Endothelial cell (in vitro differentiated cells): ENCODE measurements at regions not wholly inside any gene's neighbourhood (a gene's known extent, or its start where the extent isn't known, plus 50 kb on each side); places are given as distances from the start of the nearest gene placed in this dataset.

Experiments
- DNase-seq: peaks from one replicate; pipeline ENCODE4 v3.0.0; 2021; ENCODE audit warnings: low spot score
- H3K27ac Mint-ChIP-seq: one replicate; pipeline ENCODE4 v1.8.0; 2021; ENCODE audit warnings: mixed read lengths, inconsistent platforms; ENCODE audit not compliant: unreplicated experiment
- H3K27me3 Mint-ChIP-seq: one replicate; pipeline ENCODE4 v1.8.0; 2021; ENCODE audit warnings: mild to moderate bottlenecking, moderate library complexity, mixed read lengths, inconsistent platforms; ENCODE audit not compliant: unreplicated experiment
- H3K36me3 Mint-ChIP-seq: one replicate; pipeline ENCODE4 v1.8.0; 2021; ENCODE audit warnings: mild to moderate bottlenecking, low read depth, mixed read lengths, inconsistent platforms; ENCODE audit not compliant: unreplicated experiment
- H3K4me1 Mint-ChIP-seq: one replicate; pipeline ENCODE4 v1.8.0; 2021; ENCODE audit warnings: mild to moderate bottlenecking, mixed read lengths, inconsistent platforms; ENCODE audit not compliant: unreplicated experiment
- H3K4me3 Mint-ChIP-seq: one replicate; pipeline ENCODE4 v1.8.0; 2021; ENCODE audit warnings: mild to moderate bottlenecking, mixed read lengths, inconsistent platforms; ENCODE audit not compliant: unreplicated experiment
- H3K9me3 Mint-ChIP-seq: one replicate; pipeline ENCODE4 v1.8.0; 2021; ENCODE audit warnings: mixed read lengths, inconsistent platforms; ENCODE audit not compliant: unreplicated experiment
- CTCF ChIP-seq: fragments of 200-600 bp; sonication (generic); IDR thresholded peaks from one replicate; pipeline ENCODE4 v1.5.0; 2021; ENCODE audit warnings: antibody characterized with exemption; ENCODE audit not compliant: unreplicated experiment

DNA sequence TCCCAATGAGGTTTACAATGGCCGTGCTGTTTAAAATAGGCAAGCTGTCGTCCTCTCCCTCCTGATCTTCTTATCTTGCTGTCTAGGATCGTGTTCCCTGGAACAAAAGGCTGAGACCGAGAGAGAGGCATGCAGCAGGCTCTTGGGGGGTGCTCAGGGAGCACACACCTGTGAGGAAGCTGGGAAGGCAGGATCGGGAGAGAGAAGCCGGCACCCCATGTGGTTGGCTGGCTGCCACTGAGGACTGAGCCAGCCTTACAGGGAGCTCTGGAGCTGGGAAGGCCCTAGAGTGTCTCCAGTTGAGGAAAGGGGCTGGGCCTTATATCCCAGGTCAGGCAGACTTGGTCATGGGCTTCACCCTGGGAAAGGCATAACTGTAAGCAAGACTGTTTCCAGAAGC, 184.2 kb downstream of the LY86 start:
- no peak for TF ChIP-seq CTCF
- no peaks in the 10 kb centered on the region for H3K4me1 Mint-ChIP-seq
- no peaks in the 10 kb centered on the region for H3K27me3 Mint-ChIP-seq
- H3K27ac Mint-ChIP-seq: no peak overlapping the region
- no peak for DNase-seq
- H3K36me3 Mint-ChIP-seq: no peaks in the 10 kb centered on the region
- H3K4me3 Mint-ChIP-seq: no peak overlapping the region
- no peaks in the 10 kb centered on the region for H3K9me3 Mint-ChIP-seq

DNA sequence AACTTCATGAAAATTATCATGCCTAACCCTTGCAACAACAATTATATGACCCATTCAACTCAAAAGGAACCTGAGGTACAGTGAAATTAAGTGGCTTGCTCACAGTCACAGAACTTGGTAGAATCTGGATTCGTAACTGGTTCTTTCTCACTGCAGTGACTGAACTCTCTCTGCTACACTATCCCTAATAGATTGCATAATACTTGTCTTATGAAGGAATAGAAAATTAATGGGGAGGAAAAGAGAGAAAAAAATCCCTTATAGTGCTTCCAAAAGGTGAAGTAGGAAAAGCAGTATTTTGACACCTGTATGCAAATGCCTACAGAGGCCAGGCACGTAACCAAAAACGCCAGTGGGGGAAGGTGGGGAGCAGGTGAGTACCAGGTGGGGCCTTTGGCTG, 186.6 kb downstream of the LY86 start:
- H3K4me1 Mint-ChIP-seq: no peaks in the 10 kb centered on the region
- no peak overlapping the region for H3K27ac Mint-ChIP-seq
- no peaks in the 10 kb centered on the region for H3K27me3 Mint-ChIP-seq
- no peaks in the 10 kb centered on the region for H3K36me3 Mint-ChIP-seq
- DNase-seq: no peak
- no peak for TF ChIP-seq CTCF
- H3K9me3 Mint-ChIP-seq: no peaks in the 10 kb centered on the region
- H3K4me3 Mint-ChIP-seq: no peak overlapping the region

DNA sequence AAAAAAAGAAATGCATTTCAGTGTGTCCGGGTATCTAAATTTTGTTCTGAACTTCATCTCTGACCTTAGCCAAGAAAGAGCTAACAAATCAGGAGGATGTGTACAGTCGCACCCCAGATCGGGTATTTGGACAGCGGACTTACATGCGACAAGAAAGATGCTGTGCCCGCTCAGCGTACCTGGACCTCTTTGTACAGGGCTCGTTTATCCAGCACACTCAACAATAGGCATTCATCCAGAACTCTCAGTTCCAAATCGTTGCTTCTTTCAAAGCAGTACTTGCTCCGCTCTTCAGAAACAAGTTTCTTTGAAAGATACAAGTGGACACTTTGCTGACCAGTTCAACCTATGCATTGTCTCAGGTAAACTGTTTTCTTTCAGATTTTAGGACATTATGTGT, 191.7 kb downstream of the LY86 start:
- no peaks in the 10 kb centered on the region for H3K9me3 Mint-ChIP-seq
- H3K27ac Mint-ChIP-seq: no peak overlapping the region
- DNase-seq: no peak
- H3K4me1 Mint-ChIP-seq: no peaks in the 10 kb centered on the region
- no peak for TF ChIP-seq CTCF
- no peak overlapping the region for H3K4me3 Mint-ChIP-seq
- no peaks in the 10 kb centered on the region for H3K36me3 Mint-ChIP-seq
- no peaks in the 10 kb centered on the region for H3K27me3 Mint-ChIP-seq

- Mint-ChIP-seq H3K4me1 (no peaks in the 10 kb centered on the region), H3K9me3 (no peaks in the 10 kb centered on the region), H3K4me3 (no peak overlapping the region), H3K27ac (no peak overlapping the region), H3K27me3 (no peaks in the 10 kb centered on the region), H3K36me3 (no peaks in the 10 kb centered on the region)
- TF ChIP-seq CTCF: no peak
- DNase-seq: no peak
Measured at GRCh38 chr6:6781172-6781872, 192.8 kb downstream of the LY86 start.

- H3K27me3 Mint-ChIP-seq: no peaks in the 10 kb centered on the region
- no peaks in the 10 kb centered on the region for H3K9me3 Mint-ChIP-seq
- no peaks in the 10 kb centered on the region for H3K4me1 Mint-ChIP-seq
- no peaks in the 10 kb centered on the region for H3K36me3 Mint-ChIP-seq
- TF ChIP-seq CTCF: no peak
- no peak for DNase-seq
- no peak overlapping the region for H3K27ac Mint-ChIP-seq
- H3K4me3 Mint-ChIP-seq: no peak overlapping the region
Measured at GRCh38 chr6:6781873-6782227, 193.3 kb downstream of the LY86 start.
